Stimulated activated CD4-positive, alpha-beta T cell treated with anti-CD3 and anti-CD28 coated beads, Interleukin-2, amount 100 ng/mL, for 48 hours (primary cell): ENCODE measurements at regions not wholly inside any gene's neighbourhood (a gene's known extent, or its start where the extent isn't known, plus 50 kb on each side); places are given as distances from the start of the nearest gene placed in this dataset.
"Not testable (repeated sequence)": the region's sequence is repeated elsewhere in the genome, so short reads cannot be mapped to it uniquely, and the experiment has no call there.

Experiments
- DNase-seq, 2 donors: peaks; one replicate each; pipeline ENCODE4 v3.0.0-alpha.2; 2020

- DNase-seq: no peak
Measured at GRCh38 chr4:15294832-15295231, 133.0 kb upstream of the C1QTNF7 start.

GRCh38 chr4:15295421-15296162 is 132.2 kb upstream of the C1QTNF7 start:
- no peak for DNase-seq

- DNase-seq: no peak
Measured at GRCh38 chr4:15297344-15297743, 130.5 kb upstream of the C1QTNF7 start.

- DNase-seq: no peak
Measured at GRCh38 chr4:15299627-15300026, 128.2 kb upstream of the C1QTNF7 start.

- no peak for DNase-seq
Measured at GRCh38 chr4:15303052-15303641, 124.7 kb upstream of the C1QTNF7 start.

- no peak for DNase-seq
Measured at GRCh38 chr4:15314974-15315373, 112.9 kb upstream of the C1QTNF7 start.

- no peak for DNase-seq
Measured at GRCh38 chr4:15317246-15317645, 110.6 kb upstream of the C1QTNF7 start.

- no peak for DNase-seq
Measured at GRCh38 chr4:15318621-15319348, 109.0 kb upstream of the C1QTNF7 start.

GRCh38 chr4:15320121-15320678 is 107.6 kb upstream of the C1QTNF7 start:
- no peak for DNase-seq

- no peak for DNase-seq
Measured at GRCh38 chr4:15322006-15322405, 105.8 kb upstream of the C1QTNF7 start.

GRCh38 chr4:15325987-15326386 is 101.8 kb upstream of the C1QTNF7 start:
- no peak for DNase-seq

- no peak for DNase-seq
Measured at GRCh38 chr4:15327311-15328298, 100.2 kb upstream of the C1QTNF7 start.

- no peak for DNase-seq
Measured at GRCh38 chr4:15331930-15332329, 95.9 kb upstream of the C1QTNF7 start.

GRCh38 chr4:15332377-15332776 is 95.5 kb upstream of the C1QTNF7 start:
- DNase-seq: no peak

GRCh38 chr4:15333692-15334633 is 93.9 kb upstream of the C1QTNF7 start:
- no peak for DNase-seq

GRCh38 chr4:15336410-15337167 is 91.2 kb upstream of the C1QTNF7 start:
- no peak for DNase-seq

GRCh38 chr4:15337168-15337657 is 90.6 kb upstream of the C1QTNF7 start:
- DNase-seq: not testable (repeated sequence)

- DNase-seq: no peak
Measured at GRCh38 chr4:15339737-15340136, 88.1 kb upstream of the C1QTNF7 start.

GRCh38 chr4:15340332-15340731 is 87.5 kb upstream of the C1QTNF7 start:
- no peak for DNase-seq
